Activated CD8-positive, alpha-beta memory T cell treated with anti-CD3 and anti-CD28 coated beads for 1 hour (primary cell): ENCODE measurements at regions not wholly inside any gene's neighbourhood (a gene's known extent, or its start where the extent isn't known, plus 50 kb on each side); places are given as distances from the start of the nearest gene placed in this dataset.
"Not testable (repeated sequence)": the region's sequence is repeated elsewhere in the genome, so short reads cannot be mapped to it uniquely, and the experiment has no call there.

Experiments used
- DNase-seq, 2 donors: peaks; one replicate each; pipeline ENCODE4 v3.0.0-alpha.2; 2020; ENCODE audit warnings: low read depth in 1 of 2; ENCODE audit errors: extremely low read depth in 1 of 2

GRCh38 chr1:168490306-168490705, 53.5 kb downstream of the XCL2 start:
- no peak for DNase-seq

- DNase-seq = no peak
These were observed 55.7 kb downstream of the XCL2 start for GRCh38 chr1:168488138-168488537.

GRCh38 chr1:168486820-168487219, 57.0 kb downstream of the XCL2 start:
- not testable (repeated sequence) for DNase-seq

GRCh38 chr1:168485048-168485447, 58.7 kb downstream of the XCL2 start:
- no peak for DNase-seq

GRCh38 chr1:168484083-168484482, 59.7 kb downstream of the XCL2 start:
- no peak for DNase-seq

- DNase-seq = no peak
These were observed 60.3 kb downstream of the XCL2 start for GRCh38 chr1:168483539-168483938.

- no peak for DNase-seq
These were observed 61.7 kb downstream of the XCL2 start for GRCh38 chr1:168482106-168482505.

GRCh38 chr1:168481586-168481985, 62.2 kb downstream of the XCL2 start:
- no peak for DNase-seq

GRCh38 chr1:168480997-168481396, 62.8 kb downstream of the XCL2 start:
- no peak for DNase-seq

GRCh38 chr1:168477792-168478191, 66.0 kb downstream of the XCL2 start:
- DNase-seq = no peak

- no peak for DNase-seq
These were observed 67.0 kb downstream of the XCL2 start for GRCh38 chr1:168476588-168477385.

- no peak for DNase-seq
These were observed 69.5 kb downstream of the XCL2 start for GRCh38 chr1:168474322-168474721.

GRCh38 chr1:168473126-168473525, 70.7 kb downstream of the XCL2 start:
- no peak for DNase-seq

GRCh38 chr1:168472223-168472622, 71.6 kb downstream of the XCL2 start:
- DNase-seq = no peak

- DNase-seq = no peak
These were observed 72.8 kb downstream of the XCL2 start for GRCh38 chr1:168470901-168471431.

GRCh38 chr1:168469690-168470089, 74.1 kb downstream of the XCL2 start:
- DNase-seq = peak in 1 of 2 donors; percentile 14

- no peak for DNase-seq
These were observed 75.0 kb downstream of the XCL2 start for GRCh38 chr1:168468822-168469221.

GRCh38 chr1:168468042-168468809, 75.6 kb downstream of the XCL2 start:
- DNase-seq = no peak

- DNase-seq = no peak
These were observed 76.3 kb downstream of the XCL2 start for GRCh38 chr1:168467452-168467851.

GRCh38 chr1:168466714-168467131, 77.1 kb downstream of the XCL2 start:
- DNase-seq = no peak

- no peak for DNase-seq
These were observed 77.6 kb downstream of the XCL2 start for GRCh38 chr1:168466092-168466713.
